Endothelial cell of umbilical vein (primary cell): ENCODE measurements at regions not wholly inside any gene's neighbourhood (a gene's known extent, or its start where the extent isn't known, plus 50 kb on each side); places are given as distances from the start of the nearest gene placed in this dataset.

Experiments used
- EZH2 ChIP-seq: IDR thresholded peaks from 2 replicates; pipeline ENCODE4 v1.6.1; 2012; ENCODE audit warnings: borderline replicate concordance, low read depth, mild to moderate bottlenecking, moderate library complexity, low read length, inconsistent platforms; ENCODE audit not compliant: severe bottlenecking
- FOS ChIP-seq: IDR thresholded peaks from 2 replicates; pipeline ENCODE4 v1.6.1; 2011; ENCODE audit warnings: mild to moderate bottlenecking, low read length, moderate library complexity, borderline replicate concordance; ENCODE audit not compliant: insufficient read depth
- GATA2 ChIP-seq: IDR thresholded peaks from 2 replicates; pipeline ENCODE4 v1.7.0; 2011; ENCODE audit warnings: low read depth, mild to moderate bottlenecking, moderate library complexity, mixed read lengths, low read length; ENCODE audit not compliant: insufficient read length, insufficient read depth
- JUN ChIP-seq: IDR thresholded peaks from 2 replicates; pipeline ENCODE4 v1.6.1; 2011; ENCODE audit warnings: borderline replicate concordance, low read depth; ENCODE audit not compliant: insufficient read length, insufficient read depth
- MYC ChIP-seq: IDR thresholded peaks from one replicate; pipeline ENCODE4 v1.6.1; 2011; ENCODE audit warnings: mild to moderate bottlenecking, low read depth, low read length
- POLR2A ChIP-seq: IDR thresholded peaks from 2 replicates; pipeline ENCODE4 v1.6.1; 2012; ENCODE audit warnings: low read depth, mild to moderate bottlenecking, control low read depth, low read length
- POLR2AphosphoS5 ChIP-seq: IDR thresholded peaks from 2 replicates; pipeline ENCODE4 v1.6.1; 2012; ENCODE audit warnings: low read depth, mild to moderate bottlenecking, control low read depth, low read length, moderate library complexity; ENCODE audit not compliant: insufficient read depth
- TF ChIP-seq, protein P1 (sequence below), 2 donors: IDR thresholded peaks; 1 replicate in 1 of 2; 2 replicates in 1 of 2; pipeline ENCODE4 v1.5.1; 2011; ENCODE audit warnings: low read length in 2 of 2, mild to moderate bottlenecking in 2 of 2, moderate library complexity in 2 of 2, control low read depth in 1 of 2, inconsistent platforms in 1 of 2, low read depth in 1 of 2; ENCODE audit not compliant: insufficient read depth in 1 of 2; ENCODE audit errors: extremely low read depth in 1 of 2
- TF ChIP-seq, protein P2 (sequence below): IDR thresholded peaks from 2 replicates; pipeline ENCODE4 v1.6.1; 2011; ENCODE audit not compliant: insufficient read depth, insufficient read length

DNA sequence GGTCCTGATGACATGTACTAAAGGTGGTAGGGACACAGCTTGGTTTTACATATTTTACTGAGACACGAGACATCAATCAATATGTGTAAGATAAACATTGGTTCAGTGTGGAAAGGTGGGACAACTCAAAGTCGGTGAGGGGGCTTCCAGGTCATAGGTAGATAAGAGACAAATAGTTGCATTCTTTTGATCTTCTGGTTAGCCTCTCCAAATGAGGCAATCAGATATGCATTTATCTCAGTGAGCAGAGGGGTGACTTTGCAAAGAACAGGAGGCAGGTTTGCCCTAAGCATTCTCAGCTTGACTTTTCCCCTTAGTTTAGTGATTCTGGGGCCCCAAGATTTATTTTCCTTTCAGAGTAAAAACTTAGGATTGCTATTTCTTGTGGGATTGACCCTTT is 706.9 kb downstream of the GLUD2 start:
- TF ChIP-seq POLR2A, result no peak
- TF ChIP-seq EZH2, result no peak
- TF ChIP-seq, protein P1, sequence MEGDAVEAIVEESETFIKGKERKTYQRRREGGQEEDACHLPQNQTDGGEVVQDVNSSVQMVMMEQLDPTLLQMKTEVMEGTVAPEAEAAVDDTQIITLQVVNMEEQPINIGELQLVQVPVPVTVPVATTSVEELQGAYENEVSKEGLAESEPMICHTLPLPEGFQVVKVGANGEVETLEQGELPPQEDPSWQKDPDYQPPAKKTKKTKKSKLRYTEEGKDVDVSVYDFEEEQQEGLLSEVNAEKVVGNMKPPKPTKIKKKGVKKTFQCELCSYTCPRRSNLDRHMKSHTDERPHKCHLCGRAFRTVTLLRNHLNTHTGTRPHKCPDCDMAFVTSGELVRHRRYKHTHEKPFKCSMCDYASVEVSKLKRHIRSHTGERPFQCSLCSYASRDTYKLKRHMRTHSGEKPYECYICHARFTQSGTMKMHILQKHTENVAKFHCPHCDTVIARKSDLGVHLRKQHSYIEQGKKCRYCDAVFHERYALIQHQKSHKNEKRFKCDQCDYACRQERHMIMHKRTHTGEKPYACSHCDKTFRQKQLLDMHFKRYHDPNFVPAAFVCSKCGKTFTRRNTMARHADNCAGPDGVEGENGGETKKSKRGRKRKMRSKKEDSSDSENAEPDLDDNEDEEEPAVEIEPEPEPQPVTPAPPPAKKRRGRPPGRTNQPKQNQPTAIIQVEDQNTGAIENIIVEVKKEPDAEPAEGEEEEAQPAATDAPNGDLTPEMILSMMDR (IDR thresholded peaks at IDR 0.05; ENCODE audit: extremely low read depth in 1 of 2, insufficient read depth in 1 of 2, low read depth in 1 of 2, low read length in 2 of 2), result no peak
- no peak for TF ChIP-seq FOS
- TF ChIP-seq, protein P2, sequence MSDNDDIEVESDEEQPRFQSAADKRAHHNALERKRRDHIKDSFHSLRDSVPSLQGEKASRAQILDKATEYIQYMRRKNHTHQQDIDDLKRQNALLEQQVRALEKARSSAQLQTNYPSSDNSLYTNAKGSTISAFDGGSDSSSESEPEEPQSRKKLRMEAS, result no peak
- TF ChIP-seq JUN, result no peak
- TF ChIP-seq POLR2AphosphoS5, result no peak
- no peak for TF ChIP-seq MYC
- TF ChIP-seq GATA2, result no peak
